ENCODE measurements at regions not wholly inside any gene's neighbourhood (a gene's known extent, or its start where the extent isn't known, plus 50 kb on each side); places are given as distances from the start of the nearest gene placed in this dataset.
"Not testable (repeated sequence)": the region's sequence is repeated elsewhere in the genome, so short reads cannot be mapped to it uniquely, and the experiment has no call there.

GRCh38 chr4:71211748-71212147 is 127.1 kb upstream of the SLC4A4 start:
- no peak overlapping the region for H3K4me3 ChIP-seq (ENCODE audit: low read depth, low read length)
- no peak for DNase-seq (ENCODE audit: low read depth)
- no peak for TF ChIP-seq CTCF (IDR thresholded peaks at IDR 0.05; ENCODE audit: control insufficient read depth, extremely low read depth, insufficient read depth)

GRCh38 chr4:71212216-71212615 is 126.6 kb upstream of the SLC4A4 start:
- no peak for DNase-seq (ENCODE audit: low read depth)
- TF ChIP-seq CTCF (IDR thresholded peaks at IDR 0.05; ENCODE audit: control insufficient read depth, extremely low read depth, insufficient read depth) = no peak

GRCh38 chr4:71214578-71214977 is 124.2 kb upstream of the SLC4A4 start:
- no peak for TF ChIP-seq CTCF (IDR thresholded peaks at IDR 0.05; ENCODE audit: control insufficient read depth, extremely low read depth, insufficient read depth)
- no peak for DNase-seq (ENCODE audit: low read depth)
- H3K4me3 ChIP-seq (ENCODE audit: low read depth, low read length) = no peak overlapping the region

More at GRCh38 chr4:71212216-71212615, 126.6 kb upstream of the SLC4A4 start:
- no peak overlapping the region for H3K4me3 ChIP-seq (ENCODE audit: low read depth, low read length)

- DNase-seq (ENCODE audit: low read depth) = no peak
- H3K4me3 ChIP-seq (ENCODE audit: low read depth, low read length) = no peak overlapping the region
- TF ChIP-seq CTCF (IDR thresholded peaks at IDR 0.05; ENCODE audit: control insufficient read depth, extremely low read depth, insufficient read depth) = no peak
These were observed 122.4 kb upstream of the SLC4A4 start for GRCh38 chr4:71216316-71216959.

GRCh38 chr4:71217688-71218087 is 121.1 kb upstream of the SLC4A4 start:
- TF ChIP-seq CTCF (IDR thresholded peaks at IDR 0.05; ENCODE audit: control insufficient read depth, extremely low read depth, insufficient read depth) = no peak
- DNase-seq (ENCODE audit: low read depth) = no peak
- no peak overlapping the region for H3K4me3 ChIP-seq (ENCODE audit: low read depth, low read length)

- DNase-seq (ENCODE audit: low read depth) = not testable (repeated sequence)
These were observed 118.0 kb upstream of the SLC4A4 start for GRCh38 chr4:71220848-71221247.

GRCh38 chr4:71221510-71222466 is 117.0 kb upstream of the SLC4A4 start:
- no peak overlapping the region for H3K4me3 ChIP-seq (ENCODE audit: low read depth, low read length)
- no peak for DNase-seq (ENCODE audit: low read depth)
- TF ChIP-seq CTCF (IDR thresholded peaks at IDR 0.05; ENCODE audit: control insufficient read depth, extremely low read depth, insufficient read depth) = no peak

More at GRCh38 chr4:71220848-71221247, 118.0 kb upstream of the SLC4A4 start:
- not testable (repeated sequence) for H3K4me3 ChIP-seq (ENCODE audit: low read depth, low read length)
